NCI-H2171 (cell line): ENCODE measurements at regions not wholly inside any gene's neighbourhood (a gene's known extent, or its start where the extent isn't known, plus 50 kb on each side); places are given as distances from the start of the nearest gene placed in this dataset.

Source experiments
- DNase-seq: peaks from one replicate; lab custom pipeline; 2025; lab: John Stamatoyannopoulos, UW

DNA sequence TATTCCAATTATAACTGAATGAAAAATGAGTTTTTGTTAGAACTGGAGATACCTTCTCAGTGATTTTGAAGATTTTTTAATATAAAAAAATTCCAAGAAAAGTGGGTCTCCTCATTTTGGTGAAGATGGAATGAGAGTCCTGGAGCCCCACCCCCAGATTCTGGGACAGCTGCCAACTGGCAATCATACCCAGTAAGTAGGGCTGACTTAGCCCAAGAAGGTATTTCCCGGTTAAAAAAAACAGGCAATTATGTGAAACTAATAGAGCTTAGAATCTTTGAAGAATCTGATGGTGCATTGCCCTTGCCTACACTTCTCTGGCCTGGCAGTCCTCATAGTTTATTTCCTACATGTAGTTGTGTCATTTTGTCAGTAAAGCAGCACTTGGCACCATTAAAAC, 52.8 kb upstream of the VWDE start:
- DNase-seq = peak; percentile 13

DNA sequence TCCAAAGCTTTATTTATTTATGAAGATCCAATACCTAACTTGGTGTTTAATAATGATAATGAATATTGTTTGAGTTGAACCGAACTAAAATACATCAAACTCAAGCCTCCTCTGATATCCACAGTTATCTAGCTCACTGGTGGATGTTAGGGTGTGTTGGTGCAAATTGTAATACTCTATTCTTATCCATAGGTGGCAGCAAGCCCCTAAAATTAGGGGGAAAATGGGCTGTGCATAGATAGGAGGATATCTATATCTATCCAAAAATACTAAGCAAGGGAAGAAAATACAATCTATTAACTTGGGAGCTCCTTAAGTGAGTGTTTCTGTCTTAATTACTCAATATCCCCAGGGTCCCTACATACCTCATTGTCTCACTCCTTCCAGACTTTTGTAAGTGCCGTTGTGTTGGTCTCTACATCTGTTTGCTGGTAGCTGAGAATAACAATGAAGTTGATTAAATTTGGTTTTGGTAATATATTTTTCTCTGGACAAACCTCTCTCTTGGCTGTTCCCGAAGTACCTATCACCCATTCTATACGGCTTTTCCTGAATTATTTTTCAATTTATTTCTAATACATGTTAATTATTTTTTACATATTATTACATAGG, 55.0 kb upstream of the VWDE start:
- DNase-seq = peak; percentile 20

DNA sequence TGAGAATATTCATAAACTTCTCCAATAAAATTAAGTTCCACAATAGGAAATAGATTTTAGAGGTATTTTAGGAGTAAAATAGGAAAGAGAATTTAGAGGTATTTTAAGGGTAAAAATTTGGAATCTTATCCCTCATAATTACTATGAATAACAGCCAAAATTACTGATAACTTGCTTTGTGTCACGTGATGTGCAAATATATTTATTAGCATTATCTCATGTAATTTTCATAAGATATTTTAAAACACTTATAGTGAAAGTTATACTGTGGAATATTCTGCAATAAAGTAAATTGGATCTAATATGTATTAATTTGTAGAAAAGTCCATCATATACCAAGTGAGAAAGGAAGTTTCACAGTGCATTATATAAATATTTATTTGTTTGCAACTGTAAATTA, 64.2 kb upstream of the VWDE start:
- DNase-seq = no peak

DNA sequence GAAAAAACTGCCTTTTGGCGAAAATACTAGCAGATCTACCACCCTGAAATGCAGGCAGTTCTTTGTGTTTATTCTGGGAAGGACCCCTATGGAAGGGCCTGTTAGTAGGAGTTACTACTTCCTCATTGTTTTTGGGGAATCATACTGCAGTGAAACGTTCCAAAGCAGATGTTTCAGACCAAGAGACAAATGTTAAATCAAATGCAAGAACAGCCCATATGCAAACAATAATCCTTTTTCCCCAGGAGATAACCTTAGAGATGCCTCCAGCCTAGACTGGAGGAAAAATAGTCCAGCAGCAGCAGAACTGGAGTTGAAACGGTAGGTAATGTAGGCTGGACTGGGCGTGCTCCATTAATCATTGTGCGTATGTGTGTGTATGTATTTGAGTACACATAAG, 65.9 kb upstream of the VWDE start:
- no peak for DNase-seq

DNA sequence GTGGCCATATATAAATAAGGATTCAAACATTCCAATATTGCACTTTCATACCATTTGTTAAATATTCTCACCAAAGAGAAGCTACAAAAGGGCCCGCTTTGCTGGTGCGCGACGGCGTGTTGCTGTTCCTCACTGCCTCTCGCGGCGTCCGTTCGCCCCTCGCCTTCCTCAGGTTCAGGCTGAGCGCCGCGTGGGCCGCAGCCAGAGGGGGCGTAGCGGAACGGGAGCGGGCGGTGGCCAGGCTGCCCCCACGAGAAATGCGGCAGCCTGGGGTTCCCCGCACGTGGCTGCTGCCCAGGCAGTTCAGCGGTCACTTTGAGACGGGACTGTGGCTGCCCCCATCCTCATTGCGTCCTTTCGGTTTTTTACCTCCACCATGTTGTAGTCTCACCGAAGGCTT, 67.3 kb upstream of the VWDE start:
- no peak for DNase-seq

DNA sequence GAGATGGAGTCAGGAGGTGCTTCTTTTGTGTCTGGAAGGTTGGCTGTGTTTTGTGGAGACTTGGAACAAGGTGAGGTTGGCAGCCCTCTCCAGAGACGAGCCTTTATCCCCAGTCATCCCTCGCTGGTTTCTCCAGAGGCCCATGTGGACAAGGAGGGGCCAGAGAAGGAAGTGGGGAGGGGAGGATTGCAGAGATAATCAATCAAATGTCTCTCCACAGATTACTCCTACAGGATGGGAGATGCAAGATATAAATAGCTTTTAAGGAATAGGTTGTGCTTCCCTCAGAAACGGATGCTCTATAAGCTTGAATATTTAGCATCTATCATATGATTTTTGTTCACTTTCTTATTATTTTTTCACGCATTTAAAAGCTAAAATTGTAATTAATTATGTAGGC, 70.4 kb upstream of the VWDE start:
- no peak for DNase-seq

GRCh38 chr7:12475362-12476063, 71.8 kb upstream of the VWDE start:
- DNase-seq = no peak

DNA sequence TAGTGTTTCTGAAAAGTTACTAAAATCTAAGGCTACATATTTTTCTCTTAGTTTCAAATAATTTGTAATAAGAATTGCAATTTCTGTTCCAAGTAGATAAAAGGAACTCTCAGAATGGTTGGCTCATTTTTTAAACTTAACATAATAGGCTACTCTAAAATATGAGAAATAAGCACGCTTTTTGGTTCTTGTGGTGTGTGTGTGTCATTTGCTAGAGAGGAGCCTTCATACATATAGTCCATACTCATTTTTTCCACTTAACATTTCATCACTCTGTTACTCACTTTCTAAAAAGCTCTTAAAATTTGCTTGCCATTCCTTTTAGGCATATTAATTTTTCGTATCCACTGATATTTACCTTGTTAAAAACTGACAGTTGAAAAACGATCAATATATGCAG, 74.0 kb upstream of the VWDE start:
- no peak for DNase-seq

GRCh38 chr7:12481722-12482121, 78.1 kb upstream of the VWDE start:
- no peak for DNase-seq

GRCh38 chr7:12485845-12486244, 82.2 kb upstream of the VWDE start:
- DNase-seq = no peak

DNA sequence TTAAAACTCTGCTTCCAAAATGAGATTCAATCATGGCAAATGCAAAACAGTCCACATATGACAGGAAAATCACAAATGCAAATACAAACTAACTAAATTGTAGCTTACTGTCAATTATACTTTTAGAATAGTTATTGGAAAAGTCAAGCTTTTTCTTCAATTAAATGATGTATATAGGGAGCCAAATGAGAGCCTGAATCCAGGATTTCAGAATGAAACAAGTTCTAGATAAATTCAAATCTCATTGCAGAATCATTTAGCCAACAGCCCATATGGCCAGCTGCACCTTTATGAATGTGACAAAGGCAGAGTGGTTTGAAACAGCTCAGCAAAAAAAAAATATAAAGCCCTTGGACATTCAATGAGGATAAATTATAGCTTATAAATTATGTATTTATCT, 82.2 kb upstream of the SCIN start:
- DNase-seq = no peak

- peak; percentile 60 for DNase-seq
Measured at GRCh38 chr7:12490107-12490688, 80.3 kb upstream of the SCIN start.

DNA sequence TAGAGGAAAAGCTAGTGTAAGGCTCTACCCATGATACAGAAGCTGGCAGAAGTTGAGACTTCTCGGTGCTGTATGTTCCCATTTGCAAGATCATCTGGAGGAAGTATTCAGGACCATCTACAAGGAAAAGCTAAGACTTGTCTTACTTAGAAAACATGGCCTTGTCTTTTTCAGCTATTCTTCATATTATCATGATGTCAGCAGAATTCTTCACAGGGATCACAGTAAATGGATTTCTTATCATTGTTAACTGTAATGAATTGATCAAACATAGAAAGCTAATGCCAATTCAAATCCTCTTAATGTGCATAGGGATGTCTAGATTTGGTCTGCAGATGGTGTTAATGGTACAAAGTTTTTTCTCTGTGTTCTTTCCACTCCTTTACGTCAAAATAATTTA, 79.6 kb upstream of the SCIN start:
- no peak for DNase-seq

GRCh38 chr7:12491526-12491925, 79.0 kb upstream of the SCIN start:
- DNase-seq = no peak

GRCh38 chr7:12493407-12493806, 77.1 kb upstream of the SCIN start:
- no peak for DNase-seq

GRCh38 chr7:12493863-12494686, 76.4 kb upstream of the SCIN start:
- DNase-seq = no peak

- DNase-seq = no peak
Measured at GRCh38 chr7:12494687-12495024, 75.9 kb upstream of the SCIN start.

DNA sequence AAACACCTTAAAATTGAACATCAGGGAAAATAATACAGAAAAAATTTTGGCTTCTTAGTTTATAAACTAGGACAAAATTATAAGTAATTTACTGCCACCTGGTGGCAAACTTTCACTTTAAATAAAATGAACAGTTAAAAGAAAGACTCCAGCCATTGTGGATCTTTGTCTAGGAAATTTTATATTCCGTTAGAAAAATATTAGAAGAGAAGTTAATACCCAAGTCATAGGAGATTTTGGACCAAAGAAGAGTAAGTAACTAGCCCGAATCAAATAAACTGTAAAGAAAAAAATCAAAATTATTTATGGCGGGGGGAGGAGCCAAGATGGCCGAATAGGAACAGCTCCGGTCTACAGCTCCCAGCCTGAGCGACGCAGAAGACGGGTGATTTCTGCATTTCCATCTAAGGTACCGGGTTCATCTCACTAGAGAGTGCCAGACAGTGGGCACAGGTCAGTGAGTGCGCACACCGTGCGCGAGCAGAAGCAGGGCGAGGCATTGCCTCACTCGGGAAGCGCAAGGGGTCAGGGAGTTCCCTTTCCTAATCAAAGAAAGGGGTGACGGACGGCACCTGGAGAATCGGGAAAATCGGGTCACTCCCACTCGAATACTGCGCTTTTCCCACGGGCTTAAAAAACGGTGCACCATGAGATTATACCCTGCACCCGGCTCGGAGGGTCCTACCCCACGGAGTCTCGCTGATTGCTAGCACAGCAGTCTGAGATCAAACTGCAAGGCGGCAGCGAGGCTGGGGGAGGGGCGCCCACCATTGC, 73.4 kb upstream of the SCIN start:
- peak; percentile 56 for DNase-seq

DNA sequence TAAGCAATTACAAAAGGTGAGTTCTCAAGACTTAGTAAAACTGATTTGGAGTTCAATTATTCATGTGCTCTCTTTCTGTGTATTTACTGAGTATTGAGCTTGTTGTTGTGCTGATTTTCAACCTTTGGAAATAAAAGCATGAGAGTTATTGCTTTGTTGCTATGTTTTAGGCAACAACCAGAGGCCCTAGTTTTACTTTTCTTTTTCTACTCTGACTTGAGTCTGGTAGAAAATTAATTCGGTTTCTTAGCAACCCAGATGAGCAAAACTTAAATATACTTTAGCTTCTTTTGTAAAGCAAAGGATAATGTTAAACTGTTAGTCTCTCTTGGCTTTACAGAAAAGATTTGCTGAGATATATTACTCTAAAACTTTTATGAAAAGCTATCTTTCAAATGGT, 66.4 kb upstream of the SCIN start:
- no peak for DNase-seq

DNA sequence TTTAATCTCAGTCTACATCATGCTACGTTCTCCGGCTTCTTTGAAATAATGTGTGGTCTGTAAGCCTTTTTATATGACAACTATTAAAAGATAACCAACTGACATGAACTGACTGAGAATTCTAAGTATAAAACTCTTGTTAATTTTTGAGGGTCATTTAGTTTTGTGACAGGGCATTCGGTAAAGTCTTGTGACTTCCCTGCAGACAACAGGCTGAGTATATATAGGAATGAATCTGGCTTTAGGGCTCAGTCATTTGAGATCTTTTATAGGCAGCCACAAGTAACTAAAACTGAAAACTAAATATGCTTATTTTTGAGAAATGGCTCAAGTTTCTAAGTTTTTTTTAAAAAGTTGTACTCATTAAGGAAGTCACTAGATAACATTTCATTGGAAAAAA, 62.5 kb upstream of the SCIN start:
- no peak for DNase-seq

- no peak for DNase-seq
Measured at GRCh38 chr7:12508554-12508953, 62.0 kb upstream of the SCIN start.

DNA sequence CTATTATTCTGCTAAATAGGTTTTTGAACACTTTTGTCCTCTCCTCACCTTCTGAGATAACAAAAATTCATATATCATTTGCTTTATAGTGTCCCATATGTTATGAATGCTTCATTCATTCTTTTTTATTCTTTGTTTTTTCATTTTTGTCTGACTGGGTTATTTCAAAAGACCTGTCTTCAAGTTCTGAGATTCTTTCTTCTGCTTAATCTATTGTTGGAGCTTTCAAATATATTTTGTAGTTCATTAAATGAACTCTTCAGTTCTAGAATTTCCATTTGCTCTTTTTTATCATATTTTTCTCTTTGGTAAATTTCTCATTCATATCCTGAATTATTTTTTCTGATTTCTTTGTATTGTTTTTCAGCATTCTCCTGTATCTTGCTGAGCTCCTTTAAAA, 53.1 kb upstream of the SCIN start:
- DNase-seq = no peak
